Thyroid gland (tissue), 4 donors: ENCODE measurements at regions not wholly inside any gene's neighbourhood (a gene's known extent, or its start where the extent isn't known, plus 50 kb on each side); places are given as distances from the start of the nearest gene placed in this dataset.

ENCODE experiments used
- DNase-seq, 2 donors: peaks; one replicate each; pipeline ENCODE4 v3.0.0-alpha.2; 2019
- H3K27ac ChIP-seq, 3 donors: fragments of 200-600 bp; sonication (generic); 1 replicate in 2 of 3; 2 replicates in 1 of 3; pipeline ENCODE4 v1.5.1; 2016 to 2019; ENCODE audit warnings: mild to moderate bottlenecking in 1 of 3, moderate library complexity in 1 of 3
- H3K27me3 ChIP-seq: fragments of 200-600 bp; sonication (generic); one replicate; pipeline ENCODE4 v1.5.1; 2019
- H3K36me3 ChIP-seq, 2 donors: fragments of 200-600 bp; sonication (generic); one replicate each; pipeline ENCODE4 v1.5.1; 2016 to 2019
- H3K4me1 ChIP-seq, 2 donors: fragments of 200-600 bp; sonication (generic); one replicate each; pipeline ENCODE4 v1.5.1; 2017 to 2019
- H3K4me3 ChIP-seq, 3 donors: fragments of 200-600 bp; sonication (generic); replicated peaks in 1 of 3; 1 replicate in 2 of 3; 2 replicates in 1 of 3; pipeline ENCODE4 v1.5.1; 2016; ENCODE audit warnings: mild to moderate bottlenecking in 1 of 3
- H3K9me3 ChIP-seq: fragments of 200-600 bp; sonication (generic); one replicate; pipeline ENCODE4 v1.5.1; 2017
- POLR2A ChIP-seq, 2 donors: fragments of 450-650 bp; IDR thresholded peaks; one replicate each; pipeline ENCODE4 v1.6.1; 2017; ENCODE audit warnings: antibody characterized with exemption in 2 of 2, mild to moderate bottlenecking in 2 of 2, moderate library complexity in 1 of 2
- WGBS, 2 donors: methylation state at CpG; one replicate each; pipeline ENCODE4 v1.1.5; 2017; 5-methylcytosine and 5-hydroxymethylcytosine counted together
- intact Hi-C: fragments of 100-400 bp; cut with DNase I; formaldehyde crosslinking; loops from one replicate; pipeline ENCODE4 v1.15.1; 2023
- TF ChIP-seq, protein P1 (sequence below), 6 experiments: fragments of 200-600 bp in 3 of 6; fragments of 450-650 bp in 3 of 6; sonication (generic) in 3 of 6; IDR thresholded peaks; one replicate each; pipeline ENCODE4 v1.5.1; 2016 to 2019; ENCODE audit warnings: antibody characterized with exemption in 6 of 6, mild to moderate bottlenecking in 2 of 6, inconsistent platforms in 1 of 6, moderate library complexity in 1 of 6

- no peaks in the 10 kb centered on the region for H3K4me1 ChIP-seq
- H3K36me3 ChIP-seq = no peaks in the 10 kb centered on the region
- no peak overlapping the region for H3K27ac ChIP-seq
- intact Hi-C loops = no loop called here
- H3K4me3 ChIP-seq = no peak overlapping the region
- WGBS, 2 donors = 79 to 87% methylated on average over 6 of the region's 6 CpGs
- TF ChIP-seq, protein P1, sequence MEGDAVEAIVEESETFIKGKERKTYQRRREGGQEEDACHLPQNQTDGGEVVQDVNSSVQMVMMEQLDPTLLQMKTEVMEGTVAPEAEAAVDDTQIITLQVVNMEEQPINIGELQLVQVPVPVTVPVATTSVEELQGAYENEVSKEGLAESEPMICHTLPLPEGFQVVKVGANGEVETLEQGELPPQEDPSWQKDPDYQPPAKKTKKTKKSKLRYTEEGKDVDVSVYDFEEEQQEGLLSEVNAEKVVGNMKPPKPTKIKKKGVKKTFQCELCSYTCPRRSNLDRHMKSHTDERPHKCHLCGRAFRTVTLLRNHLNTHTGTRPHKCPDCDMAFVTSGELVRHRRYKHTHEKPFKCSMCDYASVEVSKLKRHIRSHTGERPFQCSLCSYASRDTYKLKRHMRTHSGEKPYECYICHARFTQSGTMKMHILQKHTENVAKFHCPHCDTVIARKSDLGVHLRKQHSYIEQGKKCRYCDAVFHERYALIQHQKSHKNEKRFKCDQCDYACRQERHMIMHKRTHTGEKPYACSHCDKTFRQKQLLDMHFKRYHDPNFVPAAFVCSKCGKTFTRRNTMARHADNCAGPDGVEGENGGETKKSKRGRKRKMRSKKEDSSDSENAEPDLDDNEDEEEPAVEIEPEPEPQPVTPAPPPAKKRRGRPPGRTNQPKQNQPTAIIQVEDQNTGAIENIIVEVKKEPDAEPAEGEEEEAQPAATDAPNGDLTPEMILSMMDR (IDR thresholded peaks at IDR 0.05) = no peak
- no peak for TF ChIP-seq POLR2A (IDR thresholded peaks at IDR 0.05)
- no peaks in the 10 kb centered on the region for H3K27me3 ChIP-seq
- no peak for DNase-seq
- no peaks in the 10 kb centered on the region for H3K9me3 ChIP-seq
Observed at GRCh38 chr16:5906351-5906750, 808.8 kb upstream of the EEF2KMT start.

- Histone ChIP-seq H3K27ac (no peak overlapping the region), H3K27me3 (no peaks in the 10 kb centered on the region), H3K4me1 (no peaks in the 10 kb centered on the region), H3K9me3 (no peaks in the 10 kb centered on the region), H3K4me3 (no peak overlapping the region), H3K36me3 (no peaks in the 10 kb centered on the region)
- DNase-seq = no peak
- 84 to 89% methylated on average over 4 of the region's 4 CpGs for WGBS, 2 donors
- intact Hi-C loops = no loop called here
- TF ChIP-seq POLR2A (IDR thresholded peaks at IDR 0.05) = no peak
- TF ChIP-seq, protein P1 (IDR thresholded peaks at IDR 0.05) = no peak
Observed at GRCh38 chr16:5905935-5906334, 808.3 kb upstream of the EEF2KMT start.

DNA sequence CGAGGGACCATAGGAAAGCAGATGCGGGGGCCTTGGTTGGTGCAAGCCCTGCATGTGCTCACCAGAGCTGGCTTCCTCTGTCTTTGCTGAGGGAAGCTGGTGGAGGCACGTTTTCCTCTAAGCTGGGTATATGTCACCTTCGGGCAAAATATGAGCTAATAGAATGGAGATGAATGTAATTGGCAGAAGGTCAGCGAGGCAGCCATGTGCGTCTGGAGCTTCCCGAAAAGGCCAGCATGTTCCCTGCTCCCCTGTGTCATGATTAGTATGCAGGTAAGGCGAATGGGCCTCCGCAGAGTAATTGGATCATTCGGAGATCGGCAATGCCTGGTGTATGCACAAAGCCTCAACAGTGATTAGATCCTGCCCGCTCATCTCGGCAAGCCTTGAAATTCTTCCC is 806.2 kb upstream of the EEF2KMT start:
- H3K27ac ChIP-seq = no peak overlapping the region
- no peak for TF ChIP-seq POLR2A (IDR thresholded peaks at IDR 0.05)
- TF ChIP-seq, protein P1 (IDR thresholded peaks at IDR 0.05) = no peak
- no peaks in the 10 kb centered on the region for H3K27me3 ChIP-seq
- DNase-seq = no peak
- WGBS, 2 donors = 85 to 92% methylated on average over 13 of the region's 13 CpGs
- intact Hi-C loops = no loop called here
- no peaks in the 10 kb centered on the region for H3K36me3 ChIP-seq
- H3K4me1 ChIP-seq = no peaks in the 10 kb centered on the region
- no peak overlapping the region for H3K4me3 ChIP-seq
- no peaks in the 10 kb centered on the region for H3K9me3 ChIP-seq

- intact Hi-C loops = no loop called here
- 39 to 41% methylated on average over 3 of the region's 3 CpGs for WGBS, 2 donors
- TF ChIP-seq, protein P1 (IDR thresholded peaks at IDR 0.05) = no peak
- no peak for TF ChIP-seq POLR2A (IDR thresholded peaks at IDR 0.05)
- Histone ChIP-seq H3K9me3 (no peaks in the 10 kb centered on the region), H3K36me3 (no peaks in the 10 kb centered on the region), H3K4me1 (no peaks in the 10 kb centered on the region), H3K4me3 (no peak overlapping the region), H3K27me3 (no peaks in the 10 kb centered on the region), H3K27ac (no peak overlapping the region)
- no peak for DNase-seq
Observed at GRCh38 chr16:5903153-5903552, 805.6 kb upstream of the EEF2KMT start.

GRCh38 chr16:5900046-5900445 is 802.5 kb upstream of the EEF2KMT start:
- Histone ChIP-seq H3K4me3 (no peak overlapping the region), H3K36me3 (no peaks in the 10 kb centered on the region), H3K27me3 (no peaks in the 10 kb centered on the region), H3K4me1 (no peaks in the 10 kb centered on the region), H3K27ac (no peak overlapping the region), H3K9me3 (no peaks in the 10 kb centered on the region)
- 50 to 65% methylated on average over 2 of the region's 2 CpGs for whole genome bisulfite sequencing, 2 donors
- intact Hi-C loops = no loop called here
- TF ChIP-seq, protein P1 (IDR thresholded peaks at IDR 0.05) = no peak
- TF ChIP-seq POLR2A (IDR thresholded peaks at IDR 0.05) = no peak
- no peak for DNase-seq
